GM12878 (cell line): ENCODE measurements at regions not wholly inside any gene's neighbourhood (a gene's known extent, or its start where the extent isn't known, plus 50 kb on each side); places are given as distances from the start of the nearest gene placed in this dataset.

Experiments
- ATAC-seq: fragments of 200-7000 bp; cut with Tn5 transposase; 3 replicates; pipeline ENCODE4 v1.9.1; 2020; ENCODE audit warnings: mild to moderate bottlenecking, moderate library complexity
- BruUV-seq: library from RNA; stranded (reverse); fragments of 400-500 nt; replicated peaks from 2 replicates; lab custom pipeline; 2021; lab: Mats Ljungman, UMichigan
- CTCF ChIA-PET: fragments of 300-600 bp; sonication (Branson Sonifier 250); formaldehyde crosslinking; extraction: SDS; loops from one replicate; lab custom pipeline; 2021; ENCODE audit warnings: inconsistent platforms; lab: Yijun Ruan, JAX
- POLR2A ChIA-PET: fragments of 350-600 bp; formaldehyde crosslinking; extraction: SDS; loops from one replicate; lab custom pipeline; 2021; ENCODE audit warnings: inconsistent platforms; lab: Charles Lee
- RAD21 ChIA-PET: fragments of 300-600 bp; sonication (Branson Sonifier 250); formaldehyde crosslinking; loops from one replicate; lab custom pipeline; 2023; ENCODE audit warnings: antibody characterized with exemption; ENCODE audit not compliant: unreplicated experiment; lab: Charles Lee
- SMC1A ChIA-PET: fragments of 300-600 bp; sonication (Branson Sonifier 250); formaldehyde crosslinking; loops from one replicate; lab custom pipeline; 2023; ENCODE audit not compliant: unreplicated experiment, uncharacterized antibody; lab: Charles Lee
- DNase-seq: peaks from one replicate; pipeline ENCODE4 v3.0.0-alpha.2; 2011; ENCODE audit warnings: low read depth, low spot score
- FAIRE-seq: peaks from 3 replicates; lab custom pipeline; 2011; peaks lifted over from hg19 to GRCh38; lab: Jason Lieb, UNC
- H2AFZ ChIP-seq: 2 replicates; pipeline ENCODE4 v1.6.0; 2011; ENCODE audit warnings: low read depth, low read length, control low read depth; ENCODE audit not compliant: control insufficient read depth
- H3K27ac ChIP-seq: 2 replicates; pipeline ENCODE4 v1.5.1; 2011; ENCODE audit warnings: control low read depth; ENCODE audit not compliant: control insufficient read depth, insufficient read depth
- H3K27me3 ChIP-seq, 2 experiments: replicated peaks in 1 of 2; 2 replicates each; pipeline versions ENCODE4 v1.6.0 to v1.6.1; 2011; ENCODE audit warnings: low read length in 1 of 2; ENCODE audit not compliant: control insufficient read depth in 2 of 2, insufficient read depth in 2 of 2
- H3K36me3 ChIP-seq, 2 experiments: 2 replicates each; pipeline ENCODE4 v1.5.1; 2011; ENCODE audit warnings: low read length in 1 of 2; ENCODE audit not compliant: control insufficient read depth in 2 of 2, insufficient read depth in 2 of 2
- H3K4me1 ChIP-seq: 2 replicates; pipeline ENCODE4 v1.6.1; 2011; ENCODE audit warnings: mild to moderate bottlenecking, low read length, moderate library complexity, mixed read lengths; ENCODE audit not compliant: control insufficient read depth, insufficient read depth
- H3K4me2 ChIP-seq: 2 replicates; pipeline ENCODE4 v1.6.0; 2011; ENCODE audit warnings: control low read depth; ENCODE audit not compliant: control insufficient read depth, insufficient read depth
- H3K4me3 ChIP-seq: fragments of 200-600 bp; sonication (generic); 2 replicates; pipeline ENCODE4 v1.5.1; 2016
- H3K79me2 ChIP-seq: 2 replicates; pipeline ENCODE4 v1.6.0; 2011; ENCODE audit warnings: low read length; ENCODE audit not compliant: control insufficient read depth, insufficient read depth
- H3K9ac ChIP-seq: 2 replicates; pipeline ENCODE4 v1.8.0; 2011; ENCODE audit warnings: low read length, control low read depth, mixed read lengths; ENCODE audit not compliant: control insufficient read depth, insufficient read depth
- H3K9me3 ChIP-seq: replicated peaks from 3 replicates; pipeline ENCODE4 v1.5.1; 2011; ENCODE audit warnings: mild to moderate bottlenecking, low read length; ENCODE audit not compliant: control insufficient read depth, insufficient read depth
- H4K20me1 ChIP-seq: 2 replicates; pipeline ENCODE4 v1.6.0; 2011; ENCODE audit not compliant: control insufficient read depth, insufficient read depth
- DPF2 ChIP-seq: fragments of 450-650 bp; IDR thresholded peaks from 2 replicates; pipeline ENCODE4 v1.6.1; 2017; ENCODE audit warnings: mild to moderate bottlenecking
- EED ChIP-seq: sonication (generic); IDR thresholded peaks from 2 replicates; pipeline ENCODE4 v1.6.1; 2016; ENCODE audit warnings: antibody characterized with exemption, low read depth
- EP300 ChIP-seq, 2 experiments: fragments of 150-350 bp in 1 of 2; IDR thresholded peaks; 2 replicates each; pipeline ENCODE4 v1.6.1; 2011 to 2012; ENCODE audit warnings: low read depth in 2 of 2, low read length in 2 of 2, borderline replicate concordance in 1 of 2, improper control_type of control experiment in 1 of 2, inconsistent platforms in 1 of 2; ENCODE audit not compliant: control insufficient read depth in 1 of 2
- GATAD2B ChIP-seq: fragments of 450-650 bp; conservative IDR thresholded peaks from 2 replicates; pipeline ENCODE4 v1.6.1; 2017; ENCODE audit warnings: low read depth, mild to moderate bottlenecking, moderate library complexity
- NFYA ChIP-seq: IDR thresholded peaks from 2 replicates; pipeline ENCODE4 v1.6.1; 2011; ENCODE audit warnings: low read depth, mild to moderate bottlenecking, low read length, improper control_type of control experiment, borderline replicate concordance
- NR2C2 ChIP-seq: IDR thresholded peaks from 2 replicates; pipeline ENCODE4 v1.6.1; 2011; ENCODE audit warnings: borderline replicate concordance, low read depth; ENCODE audit not compliant: control insufficient read depth, insufficient read length
- PAX5 ChIP-seq: IDR thresholded peaks from 2 replicates; pipeline ENCODE4 v1.6.1; 2011; ENCODE audit warnings: low read depth, low read length, borderline replicate concordance
- SIN3A ChIP-seq: IDR thresholded peaks from 2 replicates; pipeline ENCODE4 v1.6.1; 2012; ENCODE audit warnings: low read depth, low read length, improper control_type of control experiment
- SP1 ChIP-seq: IDR thresholded peaks from one replicate; pipeline ENCODE4 v1.6.1; 2011; ENCODE audit warnings: low read depth, low read length
- TCF12 ChIP-seq: IDR thresholded peaks from 2 replicates; pipeline ENCODE4 v1.6.1; 2011; ENCODE audit warnings: low read depth, mild to moderate bottlenecking, low read length
- TCF7 ChIP-seq: IDR thresholded peaks from 2 replicates; pipeline ENCODE4 v1.6.1; 2014; ENCODE audit warnings: antibody characterized with exemption, borderline replicate concordance
- WRNIP1 ChIP-seq: IDR thresholded peaks from 2 replicates; pipeline ENCODE4 v1.6.1; 2011; ENCODE audit warnings: low read depth, low read length, improper control_type of control experiment, borderline replicate concordance
- ZBED1 ChIP-seq: IDR thresholded peaks from 2 replicates; pipeline ENCODE4 v1.6.1; 2016; ENCODE audit warnings: borderline replicate concordance
- ZNF622 ChIP-seq: fragments of 450-650 bp; IDR thresholded peaks from 2 replicates; pipeline ENCODE4 v1.6.1; 2017; ENCODE audit warnings: mild to moderate bottlenecking, inconsistent platforms
- WGBS: methylation state at CpG from one replicate; pipeline ENCODE4 v1.1.6; 2016; ENCODE audit warnings: low lambda C conversion rate; ENCODE audit not compliant: insufficient replicate concordance, insufficient coverage; ENCODE audit errors: missing lambda C conversion rate; 5-methylcytosine and 5-hydroxymethylcytosine counted together
- in situ Hi-C: fragments of 300-500 bp; cut with MboI; formaldehyde crosslinking; loops from 9 replicates; pipeline ENCODE4 v1.14.3; 2018; ENCODE audit warnings: mixed read lengths
- intact Hi-C: fragments of 100-400 bp; cut with micrococcal nuclease; formaldehyde crosslinking; loops from one replicate; pipeline ENCODE4 v1.14.2; 2022; ENCODE audit not compliant: unreplicated experiment
- TF ChIP-seq, protein P1 (sequence below): fragments of 450-650 bp; IDR thresholded peaks from 2 replicates; pipeline ENCODE4 v1.6.1; 2017; ENCODE audit warnings: mild to moderate bottlenecking, low read depth, inconsistent platforms; ENCODE audit not compliant: poor library complexity, severe bottlenecking
- TF ChIP-seq, protein P2 (sequence below): IDR thresholded peaks from 2 replicates; pipeline ENCODE4 v1.6.1; 2011; ENCODE audit warnings: low read depth, low read length, improper control_type of control experiment, borderline replicate concordance
- TF ChIP-seq, protein P3 (sequence below): fragments of 450-650 bp; IDR thresholded peaks from 2 replicates; pipeline ENCODE4 v1.6.1; 2017; ENCODE audit warnings: mild to moderate bottlenecking, moderate library complexity

DNA sequence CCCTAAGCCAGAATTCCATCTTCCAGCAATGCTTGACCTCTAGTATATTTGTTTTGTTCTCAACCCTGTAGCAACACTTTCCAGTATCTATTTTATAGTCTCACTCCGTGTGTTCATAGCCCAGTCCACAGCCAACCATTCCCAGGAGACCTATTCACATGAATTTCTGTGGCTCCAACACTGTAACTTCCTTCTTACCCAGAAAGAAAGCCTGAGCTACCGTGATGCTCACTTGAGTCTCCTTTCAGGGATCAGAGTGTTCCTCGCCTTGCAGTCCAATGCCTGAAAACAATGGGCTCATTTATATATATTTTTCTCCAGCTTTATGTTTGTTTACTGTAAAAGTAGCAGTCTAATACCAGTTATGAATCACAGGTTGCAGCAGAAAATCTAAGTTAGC is 645.0 kb upstream of the NOVA1 start:
- DNase-seq, result no peak
- H3K79me2 ChIP-seq, result no peaks in the 10 kb centered on the region
- 2% methylated on average over 3 of the region's 3 CpGs for WGBS
- H3K9ac ChIP-seq, result no peak overlapping the region
- H4K20me1 ChIP-seq, result no peaks in the 10 kb centered on the region
- FAIRE-seq, result no peak
- BruUV-seq, result no TSS peak
- no peaks in the 10 kb centered on the region for H3K36me3 ChIP-seq
- no peaks in the 10 kb centered on the region for H3K9me3 ChIP-seq
- intact Hi-C loops (no loop called here), in situ Hi-C loops (no loop called here)
- ATAC-seq, result no peak
- ChIA-PET SMC1A (no interaction called here), RAD21 (no interaction called here), CTCF (no interaction called here), POLR2A (no interaction called here)
- no peak overlapping the region for H3K4me2 ChIP-seq
- no peak overlapping the region for H2AFZ ChIP-seq
- no peaks in the 10 kb centered on the region for H3K27me3 ChIP-seq
- no peak overlapping the region for H3K4me3 ChIP-seq
- no peak overlapping the region for H3K27ac ChIP-seq
- no peaks in the 10 kb centered on the region for H3K4me1 ChIP-seq
- TF ChIP-seq NR2C2 (no peak), EED (no peak), SIN3A (no peak), ZNF622 (no peak), GATAD2B (no peak), PAX5 (no peak), DPF2 (no peak), TCF7 (no peak), WRNIP1 (no peak), ZBED1 (no peak), TCF12 (no peak), EP300 (IDR thresholded peaks at IDR 0.05; ENCODE audit: borderline replicate concordance in 1 of 2, control insufficient read depth in 1 of 2, low read depth in 2 of 2, low read length in 2 of 2) (no peak), NFYA (no peak), SP1 (no peak)
- TF ChIP-seq, protein P1, sequence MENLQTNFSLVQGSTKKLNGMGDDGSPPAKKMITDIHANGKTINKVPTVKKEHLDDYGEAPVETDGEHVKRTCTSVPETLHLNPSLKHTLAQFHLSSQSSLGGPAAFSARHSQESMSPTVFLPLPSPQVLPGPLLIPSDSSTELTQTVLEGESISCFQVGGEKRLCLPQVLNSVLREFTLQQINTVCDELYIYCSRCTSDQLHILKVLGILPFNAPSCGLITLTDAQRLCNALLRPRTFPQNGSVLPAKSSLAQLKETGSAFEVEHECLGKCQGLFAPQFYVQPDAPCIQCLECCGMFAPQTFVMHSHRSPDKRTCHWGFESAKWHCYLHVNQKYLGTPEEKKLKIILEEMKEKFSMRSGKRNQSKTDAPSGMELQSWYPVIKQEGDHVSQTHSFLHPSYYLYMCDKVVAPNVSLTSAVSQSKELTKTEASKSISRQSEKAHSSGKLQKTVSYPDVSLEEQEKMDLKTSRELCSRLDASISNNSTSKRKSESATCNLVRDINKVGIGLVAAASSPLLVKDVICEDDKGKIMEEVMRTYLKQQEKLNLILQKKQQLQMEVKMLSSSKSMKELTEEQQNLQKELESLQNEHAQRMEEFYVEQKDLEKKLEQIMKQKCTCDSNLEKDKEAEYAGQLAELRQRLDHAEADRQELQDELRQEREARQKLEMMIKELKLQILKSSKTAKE, result no peak
- TF ChIP-seq, protein P2, sequence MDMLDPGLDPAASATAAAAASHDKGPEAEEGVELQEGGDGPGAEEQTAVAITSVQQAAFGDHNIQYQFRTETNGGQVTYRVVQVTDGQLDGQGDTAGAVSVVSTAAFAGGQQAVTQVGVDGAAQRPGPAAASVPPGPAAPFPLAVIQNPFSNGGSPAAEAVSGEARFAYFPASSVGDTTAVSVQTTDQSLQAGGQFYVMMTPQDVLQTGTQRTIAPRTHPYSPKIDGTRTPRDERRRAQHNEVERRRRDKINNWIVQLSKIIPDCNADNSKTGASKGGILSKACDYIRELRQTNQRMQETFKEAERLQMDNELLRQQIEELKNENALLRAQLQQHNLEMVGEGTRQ, result no peak
- TF ChIP-seq, protein P3, sequence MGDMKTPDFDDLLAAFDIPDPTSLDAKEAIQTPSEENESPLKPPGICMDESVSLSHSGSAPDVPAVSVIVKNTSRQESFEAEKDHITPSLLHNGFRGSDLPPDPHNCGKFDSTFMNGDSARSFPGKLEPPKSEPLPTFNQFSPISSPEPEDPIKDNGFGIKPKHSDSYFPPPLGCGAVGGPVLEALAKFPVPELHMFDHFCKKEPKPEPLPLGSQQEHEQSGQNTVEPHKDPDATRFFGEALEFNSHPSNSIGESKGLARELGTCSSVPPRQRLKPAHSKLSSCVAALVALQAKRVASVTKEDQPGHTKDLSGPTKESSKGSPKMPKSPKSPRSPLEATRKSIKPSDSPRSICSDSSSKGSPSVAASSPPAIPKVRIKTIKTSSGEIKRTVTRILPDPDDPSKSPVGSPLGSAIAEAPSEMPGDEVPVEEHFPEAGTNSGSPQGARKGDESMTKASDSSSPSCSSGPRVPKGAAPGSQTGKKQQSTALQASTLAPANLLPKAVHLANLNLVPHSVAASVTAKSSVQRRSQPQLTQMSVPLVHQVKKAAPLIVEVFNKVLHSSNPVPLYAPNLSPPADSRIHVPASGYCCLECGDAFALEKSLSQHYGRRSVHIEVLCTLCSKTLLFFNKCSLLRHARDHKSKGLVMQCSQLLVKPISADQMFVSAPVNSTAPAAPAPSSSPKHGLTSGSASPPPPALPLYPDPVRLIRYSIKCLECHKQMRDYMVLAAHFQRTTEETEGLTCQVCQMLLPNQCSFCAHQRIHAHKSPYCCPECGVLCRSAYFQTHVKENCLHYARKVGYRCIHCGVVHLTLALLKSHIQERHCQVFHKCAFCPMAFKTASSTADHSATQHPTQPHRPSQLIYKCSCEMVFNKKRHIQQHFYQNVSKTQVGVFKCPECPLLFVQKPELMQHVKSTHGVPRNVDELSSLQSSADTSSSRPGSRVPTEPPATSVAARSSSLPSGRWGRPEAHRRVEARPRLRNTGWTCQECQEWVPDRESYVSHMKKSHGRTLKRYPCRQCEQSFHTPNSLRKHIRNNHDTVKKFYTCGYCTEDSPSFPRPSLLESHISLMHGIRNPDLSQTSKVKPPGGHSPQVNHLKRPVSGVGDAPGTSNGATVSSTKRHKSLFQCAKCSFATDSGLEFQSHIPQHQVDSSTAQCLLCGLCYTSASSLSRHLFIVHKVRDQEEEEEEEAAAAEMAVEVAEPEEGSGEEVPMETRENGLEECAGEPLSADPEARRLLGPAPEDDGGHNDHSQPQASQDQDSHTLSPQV, result no peak
